ENCODE measurements at regions not wholly inside any gene's neighbourhood (a gene's known extent, or its start where the extent isn't known, plus 50 kb on each side); places are given as distances from the start of the nearest gene placed in this dataset.

DNA sequence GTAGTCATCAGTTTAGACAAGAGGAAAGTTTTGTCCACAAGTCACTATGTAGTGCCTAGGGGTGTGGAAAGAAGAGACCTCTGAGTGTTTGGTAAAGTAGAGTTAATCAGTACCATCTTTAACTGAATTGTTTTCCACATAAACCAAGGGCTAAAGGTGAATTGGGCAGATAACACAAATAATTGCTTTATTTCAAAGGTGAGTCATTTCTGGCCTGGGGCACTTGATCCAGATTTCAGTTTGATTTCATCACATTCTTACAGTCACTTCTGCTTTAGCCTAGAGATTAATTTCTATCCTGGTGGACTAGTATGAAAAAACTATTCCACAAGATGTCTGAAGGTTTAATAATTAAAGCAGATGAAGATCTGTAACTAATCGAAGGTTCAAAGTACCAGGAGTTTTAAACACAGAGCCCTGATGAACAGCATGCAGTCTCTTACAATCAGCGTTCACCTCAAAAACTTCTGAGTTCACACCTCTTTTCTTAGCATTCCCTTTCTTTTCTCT is 74.5 kb upstream of the BOD1L1 start:
- H3K9ac ChIP-seq (ENCODE audit: extremely low read depth, insufficient read length, low read length): no peak overlapping the region
- no peaks in the 10 kb centered on the region for H3K23me2 ChIP-seq (ENCODE audit: insufficient read length, low read depth, low read length, poor library complexity, severe bottlenecking)
- H3K27me3 ChIP-seq (ENCODE audit: insufficient read depth, low read length): no peaks in the 10 kb centered on the region
- H2BK5ac ChIP-seq (ENCODE audit: insufficient read length, low read length): no peak overlapping the region
- H3T11ph ChIP-seq (ENCODE audit: low read length): no peak overlapping the region
- no peaks in the 10 kb centered on the region for H4K20me1 ChIP-seq (ENCODE audit: control insufficient read depth, insufficient read depth, insufficient read length)
- Mint-ChIP-seq H3K36me3 (ENCODE audit: insufficient read depth in 1 of 3, low read depth in 3 of 3) (no peaks in the 10 kb centered on the region), H3K4me3 (no peak overlapping the region), H3K27me3 (ENCODE audit: low read depth) (no peaks in the 10 kb centered on the region), H3K9me3 (no peaks in the 10 kb centered on the region), H3K27ac (no peak overlapping the region; a peak in 1 of 7 replicates), H3K4me1 (0 out of 4 replicates have a peak, but pooled peaks cover 0 to 3% of the 10 kb centered on the region in 2 experiments)
- H2AK5ac ChIP-seq (ENCODE audit: insufficient read length, low read length): no peak overlapping the region
- no peak overlapping the region for H3K14ac ChIP-seq (ENCODE audit: insufficient read depth, low read length)
- H4K8ac ChIP-seq (replicated peaks; ENCODE audit: insufficient read length, low read depth, low read length): no peak overlapping the region
- H3K27ac ChIP-seq (ENCODE audit: insufficient read length, low read depth, low read length): no peak overlapping the region
- H2BK12ac ChIP-seq (ENCODE audit: insufficient read length, low read depth, low read length): no peak overlapping the region
- H2AFZ ChIP-seq (ENCODE audit: low read length): no peak overlapping the region
- H3K79me2 ChIP-seq (ENCODE audit: insufficient read depth, low read length): no peaks in the 10 kb centered on the region
- no peak overlapping the region for H2BK20ac ChIP-seq (ENCODE audit: low read depth, low read length, poor library complexity, severe bottlenecking)
- no peak overlapping the region for H4K5ac ChIP-seq (ENCODE audit: insufficient read length, low read depth, low read length)
- no peak overlapping the region for H4K91ac ChIP-seq (ENCODE audit: insufficient read length, low read depth, low read length)
- TF ChIP-seq, protein P1, sequence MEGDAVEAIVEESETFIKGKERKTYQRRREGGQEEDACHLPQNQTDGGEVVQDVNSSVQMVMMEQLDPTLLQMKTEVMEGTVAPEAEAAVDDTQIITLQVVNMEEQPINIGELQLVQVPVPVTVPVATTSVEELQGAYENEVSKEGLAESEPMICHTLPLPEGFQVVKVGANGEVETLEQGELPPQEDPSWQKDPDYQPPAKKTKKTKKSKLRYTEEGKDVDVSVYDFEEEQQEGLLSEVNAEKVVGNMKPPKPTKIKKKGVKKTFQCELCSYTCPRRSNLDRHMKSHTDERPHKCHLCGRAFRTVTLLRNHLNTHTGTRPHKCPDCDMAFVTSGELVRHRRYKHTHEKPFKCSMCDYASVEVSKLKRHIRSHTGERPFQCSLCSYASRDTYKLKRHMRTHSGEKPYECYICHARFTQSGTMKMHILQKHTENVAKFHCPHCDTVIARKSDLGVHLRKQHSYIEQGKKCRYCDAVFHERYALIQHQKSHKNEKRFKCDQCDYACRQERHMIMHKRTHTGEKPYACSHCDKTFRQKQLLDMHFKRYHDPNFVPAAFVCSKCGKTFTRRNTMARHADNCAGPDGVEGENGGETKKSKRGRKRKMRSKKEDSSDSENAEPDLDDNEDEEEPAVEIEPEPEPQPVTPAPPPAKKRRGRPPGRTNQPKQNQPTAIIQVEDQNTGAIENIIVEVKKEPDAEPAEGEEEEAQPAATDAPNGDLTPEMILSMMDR (conservative IDR thresholded peaks at IDR 0.05): no peak
- H3K23ac ChIP-seq (ENCODE audit: insufficient read length, low read depth, low read length): no peak overlapping the region
- H3K4ac ChIP-seq (ENCODE audit: low read depth, low read length): no peak overlapping the region
- H2BK15ac ChIP-seq (ENCODE audit: low read depth, low read length): no peak overlapping the region
- no peak overlapping the region for H3K56ac ChIP-seq (ENCODE audit: insufficient read length, low read depth, low read length)
- no peaks in the 10 kb centered on the region for H3K4me1 ChIP-seq (ENCODE audit: insufficient read depth, low read length)
- no peak overlapping the region for H3K4me2 ChIP-seq (ENCODE audit: insufficient read depth, insufficient read length, low read length)
- H2BK120ac ChIP-seq (ENCODE audit: low read depth, low read length, poor library complexity, severe bottlenecking): no peak overlapping the region
- WGBS (ENCODE audit: extremely low coverage, insufficient read length, low lambda C conversion rate): no CpG with 5 or more reads among the region's 2 CpGs
- no peak overlapping the region for H3K18ac ChIP-seq (ENCODE audit: insufficient read length, low read depth, low read length)
- no peaks in the 10 kb centered on the region for H3K9me3 ChIP-seq (ENCODE audit: control insufficient read depth, low read depth, low read length)
- H3K79me1 ChIP-seq (ENCODE audit: insufficient read depth, low read depth, low read length, poor library complexity, severe bottlenecking): no peaks in the 10 kb centered on the region
- no peak for DNase-seq

All from H9 (cell line).